HG03354 (cell line): ENCODE measurements at regions not wholly inside any gene's neighbourhood (a gene's known extent, or its start where the extent isn't known, plus 50 kb on each side); places are given as distances from the start of the nearest gene placed in this dataset.
"Not testable (repeated sequence)": the region's sequence is repeated elsewhere in the genome, so short reads cannot be mapped to it uniquely, and the experiment has no call there.

ENCODE experiments used
- ATAC-seq: cut with Tn5 transposase; IDR thresholded peaks from one replicate; pipeline ENCODE4 v1.9.1; 2021; ENCODE audit warnings: mild to moderate bottlenecking; ENCODE audit not compliant: unreplicated experiment, poor library complexity, severe bottlenecking

DNA sequence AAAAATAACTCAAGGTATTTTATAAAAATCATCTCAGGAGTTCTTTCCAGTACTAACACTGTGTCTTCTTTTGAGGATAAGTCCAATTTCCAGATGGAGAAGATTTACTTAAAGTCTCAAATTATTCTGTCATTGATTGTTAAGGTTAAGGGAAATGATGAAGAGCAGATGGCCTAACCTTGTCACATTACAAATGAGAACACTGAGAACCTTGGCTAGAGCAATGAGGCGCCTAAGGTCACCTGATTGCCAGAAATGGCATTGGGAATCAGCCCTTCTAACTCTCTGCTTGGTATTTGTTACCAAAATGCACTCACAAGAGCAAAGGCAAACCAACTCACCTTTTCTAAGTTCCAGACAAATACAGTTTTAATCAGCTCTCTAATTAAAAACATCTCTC lies 835.1 kb downstream of the RNF144A start:
- no peak for ATAC-seq

GRCh38 chr2:7753777-7754176 lies 836.6 kb downstream of the RNF144A start:
- no peak for ATAC-seq

- no peak for ATAC-seq
Measured at GRCh38 chr2:7755879-7756278, 838.7 kb downstream of the RNF144A start.

GRCh38 chr2:7758073-7758759 lies 841.0 kb downstream of the RNF144A start:
- no peak for ATAC-seq

DNA sequence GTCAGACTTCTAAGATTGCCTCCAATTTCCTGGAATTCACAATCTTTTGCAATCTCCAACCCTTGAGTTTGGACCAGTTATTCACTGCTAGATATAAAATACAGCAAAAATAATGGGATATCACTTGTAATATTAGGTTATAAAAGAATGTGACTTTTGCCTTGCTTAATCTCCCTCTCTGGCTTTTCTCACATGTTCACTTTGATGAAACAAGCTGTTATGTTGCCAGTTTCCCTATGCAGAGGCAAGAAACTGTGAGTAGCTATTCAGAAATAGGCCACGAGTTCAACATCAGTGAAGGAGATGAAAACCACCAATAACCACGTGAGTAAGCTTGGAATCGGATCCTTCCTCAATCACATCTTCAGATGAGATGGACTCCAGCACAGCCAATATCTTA lies 842.7 kb downstream of the RNF144A start:
- ATAC-seq = no peak

DNA sequence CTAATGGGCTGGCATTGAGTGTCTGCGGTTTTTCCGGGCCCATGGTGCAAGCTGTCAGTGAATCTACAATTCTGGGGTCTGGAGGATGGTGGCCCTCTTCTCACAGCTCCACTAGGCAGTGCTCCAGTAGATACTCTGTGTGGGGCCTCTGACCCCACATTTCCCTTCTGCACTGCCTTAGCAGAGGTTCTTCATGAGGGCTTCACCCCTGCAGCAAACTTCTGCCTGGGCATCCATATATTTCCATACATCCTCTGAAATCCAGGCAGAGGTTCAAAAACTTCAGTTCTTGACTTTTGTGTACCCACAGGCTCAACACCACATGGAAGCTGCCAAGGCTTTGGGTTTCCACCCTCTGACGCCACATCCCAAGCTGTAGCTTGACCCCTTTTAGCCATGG lies 846.2 kb downstream of the RNF144A start:
- ATAC-seq = not testable (repeated sequence)

DNA sequence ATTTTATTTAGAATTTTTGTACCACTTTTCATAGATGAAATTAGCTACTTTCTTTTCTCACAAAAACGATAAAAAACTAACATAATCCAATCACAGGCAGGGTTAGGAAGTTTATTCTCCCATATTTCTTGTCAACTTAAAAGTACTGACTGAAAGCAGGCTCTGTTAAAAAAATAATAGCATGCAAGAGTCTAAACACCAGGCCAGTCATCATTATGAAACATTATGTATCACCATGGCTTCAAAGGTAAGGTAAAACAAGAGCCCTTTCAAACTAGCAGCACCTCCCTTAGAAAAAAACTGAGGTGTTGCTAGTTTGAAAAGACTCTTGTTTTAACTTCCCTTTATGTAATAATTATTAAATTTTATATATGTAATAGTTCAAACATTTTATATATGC lies 848.0 kb downstream of the RNF144A start:
- no peak for ATAC-seq

GRCh38 chr2:7766088-7766722 lies 849.0 kb downstream of the RNF144A start:
- no peak for ATAC-seq

DNA sequence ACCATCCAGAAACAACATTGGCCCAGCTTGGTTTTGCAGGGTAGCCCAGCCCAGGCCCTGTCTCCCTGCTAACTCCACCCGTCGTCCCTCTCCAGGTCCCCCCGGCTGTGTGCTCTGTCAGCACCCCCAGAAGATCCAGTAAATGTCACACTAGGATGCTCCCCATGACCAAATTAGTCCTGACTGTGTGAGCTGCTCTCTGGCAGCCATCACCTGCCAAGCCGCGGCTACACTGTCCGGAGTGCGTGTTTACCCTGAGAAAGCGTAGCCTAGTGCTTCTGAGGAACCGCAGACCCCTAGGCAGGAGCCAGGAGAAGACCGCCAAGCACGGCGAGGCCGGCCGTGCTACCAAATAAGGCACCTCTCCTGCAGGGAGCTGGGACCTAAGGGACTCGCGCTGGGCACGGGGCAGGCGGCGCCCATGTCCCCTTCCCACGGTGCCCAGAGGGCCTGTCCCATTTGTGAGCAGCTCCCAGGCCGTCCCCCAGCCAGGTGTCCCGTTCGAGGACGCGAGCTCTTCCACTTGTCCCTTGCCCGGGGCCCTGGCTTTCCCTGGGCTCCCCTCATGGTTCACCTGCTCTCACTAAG lies 849.9 kb downstream of the RNF144A start:
- no peak for ATAC-seq

GRCh38 chr2:7767902-7768301 lies 850.7 kb downstream of the RNF144A start:
- ATAC-seq = no peak

DNA sequence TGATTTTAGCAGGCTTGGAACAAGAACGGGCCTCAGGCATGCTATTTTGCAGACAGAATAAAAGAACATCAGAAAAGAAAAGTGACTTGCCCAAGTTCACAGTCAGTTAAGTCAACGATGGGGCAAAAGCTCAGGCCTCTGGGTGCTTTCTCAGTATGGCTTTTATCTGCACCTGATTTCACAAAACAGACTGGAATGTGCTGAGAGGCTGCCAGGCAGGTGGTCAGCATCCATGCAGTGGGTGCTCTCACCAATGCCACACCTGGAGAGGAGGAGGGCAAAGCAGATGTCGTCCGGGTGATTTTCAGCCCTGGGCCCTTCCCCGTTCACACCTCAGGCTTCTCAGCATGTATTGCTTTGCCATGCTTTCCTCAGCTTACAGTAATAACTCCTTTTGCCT lies 854.6 kb downstream of the RNF144A start:
- ATAC-seq = no peak

GRCh38 chr2:7773362-7774360 lies 856.4 kb downstream of the RNF144A start:
- ATAC-seq = peak; percentile 65

- ATAC-seq = no peak
Measured at GRCh38 chr2:7774481-7774880, 857.3 kb downstream of the RNF144A start.

GRCh38 chr2:7777668-7778067 lies 860.5 kb downstream of the RNF144A start:
- ATAC-seq = no peak

DNA sequence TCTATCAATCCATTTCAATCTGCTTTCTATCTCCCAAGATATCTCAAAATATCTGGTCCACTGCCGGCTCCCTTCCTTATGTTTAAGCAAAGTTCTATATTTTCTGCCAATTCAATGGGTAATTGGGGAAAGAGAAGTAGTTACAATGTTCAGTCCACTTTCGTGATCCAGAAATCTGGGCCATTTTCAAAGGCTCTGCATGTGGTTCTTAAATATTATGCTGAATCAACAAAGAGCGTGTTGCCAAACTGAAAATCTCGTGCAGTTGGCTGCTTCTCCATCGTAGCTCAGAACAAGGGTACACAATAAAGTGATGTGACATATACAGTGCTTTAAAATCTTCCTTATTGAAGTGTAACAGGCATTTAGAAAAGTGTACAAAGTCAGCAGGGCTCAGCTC lies 863.1 kb downstream of the RNF144A start:
- ATAC-seq = no peak

DNA sequence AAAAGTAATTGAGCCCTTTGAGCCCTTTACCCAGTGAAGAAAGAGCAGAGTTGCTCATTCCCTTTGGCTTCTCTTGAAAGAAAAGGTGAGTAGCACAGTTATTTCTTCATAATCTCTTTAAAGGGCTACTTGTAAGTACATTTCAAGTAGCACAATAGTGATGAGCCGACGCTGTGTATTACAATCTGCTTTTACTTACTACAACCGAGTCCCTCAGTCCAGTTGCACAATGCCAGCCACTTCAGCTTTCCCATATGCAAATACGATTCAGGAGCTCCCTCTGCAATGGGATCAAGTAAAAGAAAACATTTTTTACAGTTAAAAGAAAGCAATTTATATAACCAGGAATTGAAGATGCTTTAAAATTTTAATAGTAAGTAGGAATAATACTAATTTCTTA lies 868.5 kb downstream of the RNF144A start:
- ATAC-seq = no peak

GRCh38 chr2:7788736-7789135 lies 871.5 kb downstream of the RNF144A start:
- ATAC-seq = no peak

GRCh38 chr2:7792031-7792651 lies 874.9 kb downstream of the RNF144A start:
- no peak for ATAC-seq

GRCh38 chr2:7795778-7796563 lies 878.8 kb downstream of the RNF144A start:
- no peak for ATAC-seq
